ENCODE measurements at regions not wholly inside any gene's neighbourhood (a gene's known extent, or its start where the extent isn't known, plus 50 kb on each side); places are given as distances from the start of the nearest gene placed in this dataset.

DNA sequence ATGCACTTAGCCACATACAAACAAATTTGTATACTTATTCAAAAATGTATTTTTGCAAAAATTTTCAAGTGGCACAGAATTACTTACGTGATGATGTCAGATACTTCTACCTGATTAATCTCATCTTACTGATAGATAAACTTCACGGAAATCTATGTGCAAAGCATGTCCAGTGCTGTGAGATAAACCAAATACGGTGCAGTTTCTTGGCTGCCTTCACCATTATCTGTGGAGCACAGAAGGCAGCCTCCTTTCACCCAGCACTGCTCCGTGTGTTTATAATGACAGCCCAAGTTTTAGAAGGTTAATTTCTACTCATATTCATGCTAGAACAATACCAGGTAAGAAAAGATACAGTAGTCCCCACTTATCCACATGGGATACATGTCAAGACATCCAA lies 59.0 kb upstream of the PDE10A start:
- Histone ChIP-seq H3K9me2 (replicated peaks; ENCODE audit: low read depth, low read length) (no peaks in the 10 kb centered on the region), H3K9ac (ENCODE audit: low read depth, low read length, poor library complexity, severe bottlenecking) (no peak overlapping the region), H4K20me1 (ENCODE audit: insufficient read depth, low read length, poor library complexity, severe bottlenecking) (no peaks in the 10 kb centered on the region), H3K36me3 (ENCODE audit: insufficient read depth, low read length) (no peaks in the 10 kb centered on the region), H3F3A (ENCODE audit: low read depth) (no peaks in the 10 kb centered on the region), H3K4me1 (ENCODE audit: insufficient read depth, low read length, poor library complexity, severe bottlenecking) (no peaks in the 10 kb centered on the region), H3K4me3 (ENCODE audit: low read length, poor library complexity, severe bottlenecking) (no peak overlapping the region), H2AFZ (ENCODE audit: low read length) (no peak overlapping the region), H3K27me3 (ENCODE audit: insufficient read depth, low read length, poor library complexity, severe bottlenecking) (no peaks in the 10 kb centered on the region), H3K79me2 (ENCODE audit: insufficient read depth, low read length) (no peaks in the 10 kb centered on the region), H3K4me2 (ENCODE audit: low read depth, low read length, poor library complexity, severe bottlenecking) (no peak overlapping the region), H3K9me3 (ENCODE audit: insufficient read depth, low read depth, low read length) (no peaks in the 10 kb centered on the region)
- TF ChIP-seq CTCF (conservative IDR thresholded peaks at IDR 0.05; ENCODE audit: low read length) (no peak), EZH2phosphoT487 (IDR thresholded peaks at IDR 0.05; ENCODE audit: borderline replicate concordance) (no peak)

- Histone ChIP-seq H3K79me2 (ENCODE audit: insufficient read depth, low read length) (no peaks in the 10 kb centered on the region), H3K27me3 (ENCODE audit: insufficient read depth, low read length, poor library complexity, severe bottlenecking) (no peaks in the 10 kb centered on the region), H3K4me3 (ENCODE audit: low read length, poor library complexity, severe bottlenecking) (no peak overlapping the region), H3K4me1 (ENCODE audit: insufficient read depth, low read length, poor library complexity, severe bottlenecking) (no peaks in the 10 kb centered on the region), H3K9ac (ENCODE audit: low read depth, low read length, poor library complexity, severe bottlenecking) (no peak overlapping the region), H3K36me3 (ENCODE audit: insufficient read depth, low read length) (no peaks in the 10 kb centered on the region), H3K4me2 (ENCODE audit: low read depth, low read length, poor library complexity, severe bottlenecking) (no peak overlapping the region), H3F3A (ENCODE audit: low read depth) (no peaks in the 10 kb centered on the region), H3K9me3 (ENCODE audit: insufficient read depth, low read depth, low read length) (no peaks in the 10 kb centered on the region), H4K20me1 (ENCODE audit: insufficient read depth, low read length, poor library complexity, severe bottlenecking) (no peaks in the 10 kb centered on the region), H2AFZ (ENCODE audit: low read length) (no peak overlapping the region), H3K9me2 (replicated peaks; ENCODE audit: low read depth, low read length) (no peaks in the 10 kb centered on the region)
- no peak for TF ChIP-seq CTCF (conservative IDR thresholded peaks at IDR 0.05; ENCODE audit: low read length)
- TF ChIP-seq EZH2phosphoT487 (IDR thresholded peaks at IDR 0.05; ENCODE audit: borderline replicate concordance) = no peak
Observed at GRCh38 chr6:165721356-165721755, 58.3 kb upstream of the PDE10A start.

GRCh38 chr6:165718491-165718891 lies 55.5 kb upstream of the PDE10A start:
- no peaks in the 10 kb centered on the region for H4K20me1 ChIP-seq (ENCODE audit: insufficient read depth, low read length, poor library complexity, severe bottlenecking)
- no peaks in the 10 kb centered on the region for H3K9me2 ChIP-seq (replicated peaks; ENCODE audit: low read depth, low read length)
- H3K4me1 ChIP-seq (ENCODE audit: insufficient read depth, low read length, poor library complexity, severe bottlenecking) = no peaks in the 10 kb centered on the region
- no peak overlapping the region for H3K9ac ChIP-seq (ENCODE audit: low read depth, low read length, poor library complexity, severe bottlenecking)
- no peaks in the 10 kb centered on the region for H3F3A ChIP-seq (ENCODE audit: low read depth)
- H3K79me2 ChIP-seq (ENCODE audit: insufficient read depth, low read length) = no peaks in the 10 kb centered on the region
- no peak overlapping the region for H2AFZ ChIP-seq (ENCODE audit: low read length)
- H3K4me2 ChIP-seq (ENCODE audit: low read depth, low read length, poor library complexity, severe bottlenecking) = no peak overlapping the region
- H3K4me3 ChIP-seq (ENCODE audit: low read length, poor library complexity, severe bottlenecking) = no peak overlapping the region
- no peaks in the 10 kb centered on the region for H3K36me3 ChIP-seq (ENCODE audit: insufficient read depth, low read length)
- H3K27me3 ChIP-seq (ENCODE audit: insufficient read depth, low read length, poor library complexity, severe bottlenecking) = no peaks in the 10 kb centered on the region
- TF ChIP-seq CTCF (conservative IDR thresholded peaks at IDR 0.05; ENCODE audit: low read length) = no peak
- no peak for TF ChIP-seq EZH2phosphoT487 (IDR thresholded peaks at IDR 0.05; ENCODE audit: borderline replicate concordance)
- no peaks in the 10 kb centered on the region for H3K9me3 ChIP-seq (ENCODE audit: insufficient read depth, low read depth, low read length)
